Embryonic facial prominence (tissue), 1 donor: ENCODE measurements at regions not wholly inside any gene's neighbourhood (a gene's known extent, or its start where the extent isn't known, plus 50 kb on each side); places are given as distances from the start of the nearest gene placed in this dataset.

ENCODE experiments used
- DNase-seq: peaks from one replicate; pipeline ENCODE4 v3.0.0-alpha.2; 2016; ENCODE audit errors: extremely low spot score

- no peak for DNase-seq
Measured at GRCh38 chr18:73920033-73920432, 227.6 kb downstream of the FBXO15 start.

GRCh38 chr18:73918816-73919215 is 228.8 kb downstream of the FBXO15 start:
- no peak for DNase-seq

GRCh38 chr18:73917046-73917445 is 230.6 kb downstream of the FBXO15 start:
- no peak for DNase-seq

GRCh38 chr18:73913505-73913904 is 234.1 kb downstream of the FBXO15 start:
- no peak for DNase-seq

- no peak for DNase-seq
Measured at GRCh38 chr18:73908323-73908722, 239.3 kb downstream of the FBXO15 start.

GRCh38 chr18:73901566-73901965 is 246.1 kb downstream of the FBXO15 start:
- DNase-seq: no peak

- no peak for DNase-seq
Measured at GRCh38 chr18:73901151-73901550, 246.5 kb downstream of the FBXO15 start.

GRCh38 chr18:73900106-73900835 is 247.4 kb downstream of the FBXO15 start:
- DNase-seq: no peak

GRCh38 chr18:73897517-73897916 is 250.1 kb downstream of the FBXO15 start:
- DNase-seq: no peak

- no peak for DNase-seq
Measured at GRCh38 chr18:73896685-73897084, 250.9 kb downstream of the FBXO15 start.

GRCh38 chr18:73895701-73896100 is 251.9 kb downstream of the FBXO15 start:
- no peak for DNase-seq

GRCh38 chr18:73893880-73894279 is 253.8 kb downstream of the FBXO15 start:
- no peak for DNase-seq

- DNase-seq: no peak
Measured at GRCh38 chr18:73891572-73892421, 255.8 kb downstream of the FBXO15 start.

- no peak for DNase-seq
Measured at GRCh38 chr18:73888565-73888964, 259.1 kb downstream of the FBXO15 start.

GRCh38 chr18:73887801-73888200 is 259.8 kb downstream of the FBXO15 start:
- no peak for DNase-seq

- no peak for DNase-seq
Measured at GRCh38 chr18:73884868-73885267, 262.8 kb downstream of the FBXO15 start.

GRCh38 chr18:73881396-73881917 is 266.2 kb downstream of the FBXO15 start:
- DNase-seq: no peak

GRCh38 chr18:73880387-73880786 is 267.2 kb downstream of the FBXO15 start:
- no peak for DNase-seq

GRCh38 chr18:73879766-73880165 is 267.9 kb downstream of the FBXO15 start:
- no peak for DNase-seq

GRCh38 chr18:73879328-73879727 is 268.3 kb downstream of the FBXO15 start:
- DNase-seq: no peak

GRCh38 chr18:73869182-73869581 is 278.5 kb downstream of the FBXO15 start:
- no peak for DNase-seq

- no peak for DNase-seq
Measured at GRCh38 chr18:73861771-73862170, 285.9 kb downstream of the FBXO15 start.
